Choroid plexus epithelial cell (primary cell): ENCODE measurements at regions not wholly inside any gene's neighbourhood (a gene's known extent, or its start where the extent isn't known, plus 50 kb on each side); places are given as distances from the start of the nearest gene placed in this dataset.
"Not testable (repeated sequence)": the region's sequence is repeated elsewhere in the genome, so short reads cannot be mapped to it uniquely, and the experiment has no call there.

Experiments
- DNase-seq: peaks from one replicate; pipeline ENCODE4 v3.0.0-alpha.2; 2010; ENCODE audit warnings: low read depth
- H3K4me3 ChIP-seq: 2 replicates; pipeline ENCODE4 v1.5.1; 2011; ENCODE audit warnings: low read depth, mild to moderate bottlenecking, control low read depth, low read length, moderate library complexity
- CTCF ChIP-seq: conservative IDR thresholded peaks from 2 replicates; pipeline ENCODE4 v1.5.1; 2011; ENCODE audit warnings: low read depth, mild to moderate bottlenecking, control low read depth, inconsistent platforms, low read length, moderate library complexity

GRCh38 chr15:24823473-24823872, 131.3 kb upstream of the SNRPN start:
- no peak for DNase-seq
- TF ChIP-seq CTCF = no peak
- H3K4me3 ChIP-seq = no peak overlapping the region

- no peak for TF ChIP-seq CTCF
- no peak overlapping the region for H3K4me3 ChIP-seq
- DNase-seq = no peak
Measured at GRCh38 chr15:24832282-24832681, 122.5 kb upstream of the SNRPN start.

GRCh38 chr15:24835301-24835700, 119.5 kb upstream of the SNRPN start:
- no peak for TF ChIP-seq CTCF
- H3K4me3 ChIP-seq = no peak overlapping the region
- no peak for DNase-seq

GRCh38 chr15:24848050-24848449, 106.7 kb upstream of the SNRPN start:
- no peak for TF ChIP-seq CTCF
- DNase-seq = peak; percentile 17
- H3K4me3 ChIP-seq = no peak overlapping the region

GRCh38 chr15:24856397-24857390, 98.1 kb upstream of the SNRPN start:
- no peak for DNase-seq
- no peak for TF ChIP-seq CTCF
- no peak overlapping the region for H3K4me3 ChIP-seq

GRCh38 chr15:24857763-24858162, 97.0 kb upstream of the SNRPN start:
- no peak for TF ChIP-seq CTCF
- H3K4me3 ChIP-seq = no peak overlapping the region
- no peak for DNase-seq

- H3K4me3 ChIP-seq, DNase-seq: not testable (repeated sequence)
Measured at GRCh38 chr15:24858183-24858582, 96.6 kb upstream of the SNRPN start.
